NCI-H2227 treated with DMSO at 0.1 percent for 48 hours (cell line): ENCODE measurements at regions not wholly inside any gene's neighbourhood (a gene's known extent, or its start where the extent isn't known, plus 50 kb on each side); places are given as distances from the start of the nearest gene placed in this dataset.

Experiments
- DNase-seq: peaks from one replicate; lab custom pipeline; 2025; lab: John Stamatoyannopoulos, UW

DNA sequence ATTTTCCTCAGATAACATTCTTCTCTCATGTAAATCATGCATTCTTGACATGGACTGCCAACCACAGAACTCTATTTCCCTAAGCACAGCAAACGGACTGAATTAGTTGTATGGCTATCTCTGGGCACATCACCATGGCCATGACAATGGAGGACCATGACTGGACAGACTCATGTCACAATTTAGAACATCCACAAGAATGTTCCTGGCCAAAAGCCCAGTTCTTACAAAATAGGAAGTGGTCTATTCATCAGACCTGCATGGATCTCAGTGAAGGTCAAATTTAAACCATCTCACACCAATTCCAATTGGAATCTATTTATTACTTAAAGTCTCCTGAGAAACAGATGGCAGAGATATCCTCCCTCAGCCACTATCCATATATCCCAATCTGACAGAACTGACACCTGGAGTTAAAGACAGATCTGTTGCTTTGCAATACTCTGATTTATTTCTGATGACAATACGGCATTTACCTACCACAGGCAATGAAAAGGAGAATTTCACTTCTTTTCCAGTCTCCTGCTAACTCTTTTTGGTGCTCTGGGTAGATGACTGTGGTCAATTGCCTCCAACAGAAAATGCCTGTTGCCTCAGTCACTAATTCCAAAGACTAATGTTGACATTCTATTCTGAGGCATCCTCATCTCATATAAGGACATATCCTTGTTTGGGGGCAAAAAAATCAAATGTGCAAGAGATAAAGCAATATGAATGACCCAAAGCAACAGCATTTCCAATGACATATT lies 254.8 kb downstream of the HTR7 start:
- no peak for DNase-seq

DNA sequence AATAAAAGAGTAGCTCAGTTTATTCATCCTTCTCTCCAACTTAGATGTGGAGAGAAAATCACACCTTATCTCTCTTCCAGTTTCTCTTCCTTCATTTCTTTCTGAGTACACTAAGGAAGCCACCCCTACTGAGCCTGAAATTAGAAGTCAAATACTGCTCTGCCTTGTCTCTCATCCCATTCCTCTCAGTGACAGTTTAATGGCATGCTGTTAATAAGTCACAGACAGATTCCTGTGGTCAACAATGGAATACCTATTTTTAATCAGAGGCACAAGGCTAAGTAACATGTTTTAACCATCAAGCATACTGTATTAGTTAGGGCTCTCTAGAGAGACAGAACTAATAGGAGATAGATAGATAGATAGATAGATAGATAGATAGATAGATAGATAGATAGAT lies 253.2 kb downstream of the HTR7 start:
- DNase-seq, result no peak

DNA sequence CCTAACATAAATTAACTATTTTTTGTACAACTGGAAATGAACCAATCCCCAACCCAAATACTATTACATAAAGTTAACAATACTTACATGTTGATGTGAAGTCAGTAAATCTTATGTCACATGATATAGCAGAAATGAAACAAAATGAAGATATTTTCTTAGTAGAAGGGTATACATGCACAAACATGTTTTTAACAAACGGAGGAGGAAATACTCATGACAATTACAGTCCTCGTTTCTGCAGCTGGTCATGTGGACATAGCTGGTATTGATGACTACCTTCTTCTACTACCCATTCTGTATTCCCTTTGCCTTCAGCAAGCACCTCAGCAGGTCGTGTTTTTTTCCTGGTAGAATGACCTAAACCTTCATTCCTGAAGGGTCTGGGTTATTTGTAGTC lies 252.3 kb downstream of the HTR7 start:
- no peak for DNase-seq

DNA sequence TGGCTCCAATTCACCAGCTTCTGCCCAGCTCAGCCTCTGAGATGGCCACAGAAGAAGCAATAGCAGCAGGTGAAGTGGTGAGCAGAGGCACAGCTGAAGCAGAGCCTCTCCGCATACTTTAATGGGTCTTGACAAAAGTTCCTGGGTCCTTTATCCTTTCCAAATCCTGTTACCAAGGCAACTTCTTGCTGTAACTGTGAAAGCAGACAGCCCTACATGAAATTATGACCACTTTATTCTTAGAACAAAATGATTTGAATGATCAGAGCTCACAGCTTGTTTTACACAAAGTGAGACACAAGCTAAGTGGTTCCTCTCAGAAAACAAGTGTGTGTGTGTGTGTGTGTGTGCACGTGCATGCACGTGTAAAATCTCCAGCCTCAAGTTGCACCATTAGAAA lies 245.6 kb downstream of the HTR7 start:
- no peak for DNase-seq

DNA sequence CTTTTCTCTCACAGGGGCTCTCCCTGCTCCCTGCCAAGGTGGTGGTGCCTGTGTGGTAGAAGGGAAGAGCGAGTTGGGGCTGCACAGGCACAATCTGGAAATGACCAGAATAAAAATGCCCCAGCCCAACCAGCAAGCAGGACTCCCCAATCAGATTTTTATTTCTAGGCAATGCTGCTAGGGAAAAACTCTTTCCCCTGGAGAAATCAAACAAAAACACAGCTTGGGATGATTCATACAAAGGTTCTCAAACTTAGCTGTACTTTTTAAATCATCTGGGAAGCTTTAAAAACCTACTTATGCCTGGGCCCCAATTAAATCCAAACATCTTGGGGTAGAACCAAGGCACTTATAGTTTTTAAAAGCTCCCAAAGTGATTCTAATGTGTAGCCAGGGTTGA lies 243.2 kb downstream of the HTR7 start:
- no peak for DNase-seq

DNA sequence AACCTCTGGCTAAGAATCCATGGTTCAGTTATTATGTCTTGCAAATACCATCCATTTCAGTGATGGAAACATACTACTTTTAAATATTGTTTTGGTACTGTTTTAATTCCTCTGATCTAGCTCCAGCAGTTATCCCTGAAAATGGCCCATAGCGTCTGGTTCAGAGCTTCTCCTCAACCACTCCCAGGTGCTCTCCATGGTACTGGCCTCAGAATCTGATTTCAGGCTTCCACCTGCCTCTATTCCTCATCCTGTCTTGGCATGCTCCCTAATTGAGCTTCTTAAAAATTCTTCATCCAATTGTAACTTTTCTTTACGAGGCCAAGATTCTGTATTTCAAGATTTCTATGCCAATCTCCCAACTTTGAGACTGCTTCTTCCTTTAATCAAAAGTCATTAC lies 236.3 kb downstream of the HTR7 start:
- DNase-seq, result no peak

DNA sequence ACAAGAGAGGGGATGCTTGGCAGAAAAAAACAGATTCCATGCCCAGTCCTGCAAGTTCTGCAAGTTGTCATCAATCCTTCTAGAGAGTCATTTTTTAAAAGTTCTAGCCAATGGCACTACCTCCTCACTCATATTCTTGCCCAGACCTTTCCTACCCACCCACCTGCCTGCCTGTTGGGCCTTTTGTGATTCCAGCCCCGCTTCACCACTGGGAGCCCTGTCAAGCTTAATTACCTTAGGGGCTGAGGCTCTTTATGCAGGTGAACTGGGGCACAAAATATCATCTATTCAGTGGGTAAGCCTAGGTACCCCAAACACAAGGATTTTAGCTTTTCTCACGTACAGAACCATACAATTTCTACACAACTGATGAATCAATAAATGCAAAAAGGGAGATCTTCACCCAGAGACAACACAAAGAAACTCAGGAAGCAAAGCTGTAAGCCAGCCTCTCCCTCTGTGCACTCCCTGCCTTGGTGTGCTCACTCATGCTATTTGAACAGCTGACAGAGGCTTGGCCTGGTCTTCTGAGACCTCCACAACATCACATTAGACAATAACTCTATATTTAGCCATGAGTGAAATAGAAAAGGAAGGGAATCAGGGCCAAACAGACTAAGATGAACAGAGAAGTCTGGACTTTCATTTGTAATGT lies 222.6 kb downstream of the HTR7 start:
- no peak for DNase-seq

DNA sequence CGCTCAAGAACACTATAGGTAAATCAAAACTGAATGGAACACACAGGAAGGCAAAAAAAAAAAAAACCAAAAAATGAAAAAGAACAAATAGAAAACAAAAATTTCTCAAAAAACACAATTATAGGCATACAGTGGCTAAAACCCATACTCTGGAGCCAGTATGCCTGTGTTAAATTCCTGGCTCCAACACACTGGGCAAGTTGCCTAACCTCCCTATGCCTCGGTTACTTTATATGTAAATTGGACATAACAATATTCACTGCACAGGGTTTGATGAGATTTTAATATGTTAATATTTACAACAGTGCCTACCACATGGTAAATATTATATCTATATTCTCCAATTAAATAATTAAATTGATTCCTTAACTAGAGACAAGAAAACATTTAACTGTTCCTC lies 217.1 kb downstream of the HTR7 start:
- DNase-seq, result no peak

DNA sequence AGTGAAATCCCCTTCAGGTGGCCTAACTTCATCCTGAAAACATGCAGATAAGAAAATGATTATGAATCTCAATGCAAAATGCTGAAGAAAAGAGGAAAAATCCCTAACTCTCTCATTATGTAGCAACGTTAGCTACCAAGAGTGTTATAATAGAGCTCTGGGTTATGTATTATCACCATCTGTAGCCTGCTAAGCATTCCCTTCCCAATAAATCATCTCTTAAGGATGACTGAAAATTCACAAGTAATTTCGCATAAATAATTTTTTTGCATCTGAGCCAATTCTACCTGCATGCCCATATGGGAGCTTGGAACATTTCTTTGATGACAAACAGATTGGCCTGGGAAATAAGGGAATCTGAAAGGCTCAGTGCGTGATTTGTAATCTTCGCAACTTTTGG lies 216.1 kb downstream of the HTR7 start:
- DNase-seq, result no peak

DNA sequence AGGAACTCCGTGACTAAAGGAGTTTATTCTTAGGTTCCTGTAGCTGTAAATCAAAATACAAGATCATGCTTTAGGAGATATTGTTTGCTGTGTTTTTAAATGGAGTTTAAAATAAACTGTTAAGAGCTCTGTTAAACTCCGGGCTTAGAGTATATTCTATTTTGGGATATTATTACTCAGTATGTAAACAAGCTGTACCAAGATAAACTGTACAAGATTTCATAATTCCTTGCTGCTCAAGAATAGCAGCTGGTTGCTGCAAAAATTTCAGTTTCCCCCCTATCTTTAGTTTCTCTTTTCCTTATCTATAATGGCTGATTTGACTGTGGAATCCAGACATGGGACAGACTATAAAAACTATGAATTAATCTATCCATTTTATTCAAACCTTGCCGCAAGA lies 215.7 kb downstream of the HTR7 start:
- no peak for DNase-seq

DNA sequence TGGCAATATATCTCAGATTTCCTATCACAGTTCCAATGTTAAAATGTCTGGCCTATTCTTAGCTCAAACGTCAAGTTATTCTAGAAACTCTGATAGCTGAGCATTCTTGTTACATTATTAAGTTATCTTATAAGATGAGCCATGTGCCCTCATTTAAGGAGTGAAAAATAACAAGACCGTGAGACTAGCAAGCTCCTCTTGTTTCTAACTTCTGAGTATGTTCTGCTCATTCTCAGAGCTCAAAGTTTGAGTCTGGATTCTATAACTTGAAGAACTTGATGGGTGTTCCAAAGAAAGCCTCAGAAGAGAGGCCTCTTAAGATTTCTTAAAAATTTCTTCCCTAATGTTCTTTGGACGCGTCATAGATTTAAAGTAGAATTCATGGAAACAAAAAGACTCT lies 215.2 kb downstream of the HTR7 start:
- no peak for DNase-seq

DNA sequence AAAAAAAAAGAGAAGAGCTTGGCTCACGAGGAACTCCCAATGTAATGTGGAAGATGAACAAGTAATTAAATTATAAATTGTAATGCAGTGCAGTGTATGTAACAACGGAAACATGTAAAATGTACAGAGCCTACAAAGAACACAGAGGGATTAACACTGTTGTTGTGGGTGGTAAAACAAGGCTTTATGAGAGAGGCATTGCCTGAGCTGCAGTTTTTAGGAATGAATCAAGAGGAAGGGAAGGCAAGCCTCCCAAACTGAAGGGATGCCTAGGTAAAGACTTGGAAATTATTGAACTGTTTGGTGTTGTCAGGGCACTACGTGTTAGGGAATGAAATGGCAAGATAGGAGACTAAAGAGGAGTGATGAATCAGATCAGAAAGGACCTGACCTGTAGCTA lies 213.7 kb downstream of the HTR7 start:
- no peak for DNase-seq

DNA sequence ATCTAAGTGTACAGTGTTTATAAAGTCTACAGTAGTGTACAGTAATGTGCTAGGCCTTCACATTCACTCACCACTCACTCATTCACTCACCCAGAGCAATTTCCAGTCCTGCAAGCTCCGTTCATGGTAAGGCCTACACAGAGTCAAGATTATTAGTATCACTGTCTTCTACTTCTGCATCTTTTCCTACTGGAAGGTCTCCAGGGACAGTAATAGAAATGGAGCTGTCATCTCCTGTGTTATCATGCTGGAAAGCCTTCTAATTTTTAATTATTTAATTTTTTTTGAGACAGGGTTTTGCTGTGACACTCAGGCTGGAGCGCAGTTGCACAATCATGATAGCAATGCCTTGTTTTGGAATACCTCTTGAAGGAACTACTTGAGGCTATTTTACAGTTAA lies 207.0 kb downstream of the HTR7 start:
- no peak for DNase-seq

DNA sequence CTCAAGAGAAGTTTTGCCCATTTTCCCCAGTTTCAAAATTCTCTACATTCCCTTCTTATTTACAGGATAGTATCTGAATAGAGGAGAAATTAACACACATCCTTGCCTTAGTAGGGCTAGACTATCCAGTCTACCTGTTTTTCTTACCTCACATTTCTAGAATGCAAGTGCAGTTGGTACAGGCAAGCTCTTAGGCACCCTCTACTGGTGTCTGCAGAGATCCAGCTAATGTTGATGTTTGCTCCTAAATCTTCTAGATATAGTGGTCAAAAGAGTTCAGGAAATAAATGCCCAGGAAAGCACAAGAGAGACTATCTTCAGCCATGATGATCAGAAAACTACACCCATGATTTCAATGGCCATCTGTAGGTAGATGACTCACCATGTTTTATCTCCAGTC lies 205.3 kb downstream of the HTR7 start:
- no peak for DNase-seq

DNA sequence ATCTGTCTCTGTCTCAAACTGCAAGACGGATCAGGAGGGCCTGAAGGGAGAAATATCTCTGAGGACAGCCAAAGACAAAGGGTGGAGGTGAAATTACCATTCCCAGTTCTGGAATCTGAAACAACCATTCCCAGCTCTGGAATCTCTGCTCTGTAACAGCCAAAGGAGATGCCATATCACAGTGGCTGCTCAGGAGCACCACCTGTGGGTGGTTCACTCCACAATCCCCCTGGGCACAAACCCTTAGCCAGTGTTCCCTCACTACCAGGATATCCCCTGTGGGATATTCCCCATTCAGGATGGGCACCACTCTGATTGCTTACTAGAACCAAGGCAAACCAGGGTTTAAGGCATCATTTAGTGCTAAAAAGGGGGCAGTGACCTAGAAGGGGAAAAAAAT lies 199.0 kb downstream of the HTR7 start:
- DNase-seq, result no peak

DNA sequence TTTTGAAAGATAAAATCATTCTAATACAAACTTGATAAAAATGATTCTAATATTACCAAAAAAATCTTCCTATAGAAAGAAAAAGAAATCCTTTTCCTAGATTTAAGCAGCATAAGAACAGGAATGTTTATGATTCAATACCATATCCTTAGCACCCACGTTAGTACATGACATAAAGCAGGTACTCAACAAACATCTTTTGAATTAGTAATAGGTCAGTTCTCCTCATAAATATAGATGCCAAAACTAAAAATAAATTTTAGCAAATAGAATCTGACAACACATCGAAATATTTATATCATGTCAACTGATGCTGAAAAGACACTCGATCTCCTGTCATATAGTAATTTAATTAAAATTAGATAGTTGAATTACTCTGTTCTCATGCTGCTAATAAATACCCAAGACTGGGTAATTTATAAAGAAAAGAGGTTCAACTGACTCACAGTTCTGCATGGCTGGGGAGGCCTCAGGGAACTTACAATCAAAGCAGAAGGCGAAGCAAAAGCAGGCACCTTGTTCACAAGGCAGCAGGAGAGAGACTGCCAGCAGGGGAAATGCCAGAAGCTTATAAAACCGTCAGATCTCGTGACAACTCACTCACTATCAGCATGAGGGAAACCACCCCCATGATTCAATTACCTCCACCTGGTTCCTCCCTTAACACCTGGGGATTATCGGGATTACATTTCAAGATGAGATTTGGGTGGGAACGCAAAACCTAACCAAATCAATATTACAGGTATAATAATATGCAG lies 191.8 kb downstream of the HTR7 start:
- DNase-seq, result no peak

DNA sequence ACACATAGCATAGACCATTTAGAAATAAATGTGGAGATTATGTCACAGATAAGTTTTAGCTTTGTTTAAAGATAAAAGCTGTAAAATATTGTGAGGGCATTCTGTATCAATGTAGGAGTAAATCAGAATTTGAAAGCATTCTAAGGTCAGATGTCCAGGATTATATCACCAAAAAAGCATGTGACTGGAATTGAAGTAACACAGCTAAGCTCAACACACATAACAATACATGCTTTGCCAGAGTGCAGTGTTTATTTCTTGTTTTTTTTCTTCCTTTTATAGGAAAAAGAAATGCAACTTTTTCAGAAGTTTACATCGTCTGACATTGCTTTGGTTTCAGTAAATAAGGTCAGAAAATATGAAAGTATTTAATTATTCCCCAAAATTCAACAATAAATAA lies 183.4 kb downstream of the HTR7 start:
- no peak for DNase-seq

DNA sequence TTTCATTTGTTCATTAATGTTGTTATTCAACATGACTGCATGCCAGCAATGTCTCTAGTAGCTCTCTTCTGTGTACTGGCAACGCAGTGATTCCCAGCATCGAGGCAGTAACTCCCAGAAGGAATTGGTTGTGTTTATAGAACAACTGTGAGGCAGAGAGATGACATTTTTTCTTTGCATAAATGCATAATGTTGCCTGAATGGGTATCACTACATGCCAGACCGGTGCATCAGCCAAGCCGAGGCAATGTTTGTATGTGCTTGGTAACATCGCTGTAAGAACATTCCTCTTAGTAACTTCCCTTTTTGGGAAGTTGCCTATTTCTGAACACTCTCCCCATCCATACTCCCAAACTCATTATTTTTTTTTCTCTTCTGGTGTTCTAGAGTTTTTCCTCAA lies 182.9 kb downstream of the HTR7 start:
- no peak for DNase-seq

DNA sequence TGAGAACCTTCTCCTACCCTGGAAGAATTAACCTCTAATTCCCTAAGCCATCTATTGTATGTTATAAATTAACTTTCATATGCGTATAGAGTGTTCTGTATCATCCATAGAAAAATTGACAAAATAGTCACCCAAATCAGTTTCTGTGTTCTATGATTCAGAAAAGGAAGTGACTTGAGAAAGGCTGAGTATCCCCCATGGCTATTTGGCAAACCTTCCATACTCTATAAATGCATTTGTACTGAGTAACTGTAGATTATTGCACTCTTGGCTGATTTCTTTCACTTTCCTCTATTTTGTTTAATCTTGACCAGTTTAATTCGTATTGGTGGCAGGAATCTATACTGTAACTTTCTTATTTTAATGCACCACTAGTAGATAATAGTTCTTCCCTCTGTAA lies 182.2 kb downstream of the HTR7 start:
- DNase-seq, result no peak
